CD4-positive, alpha-beta T cell (primary cell): ENCODE measurements at regions not wholly inside any gene's neighbourhood (a gene's known extent, or its start where the extent isn't known, plus 50 kb on each side); places are given as distances from the start of the nearest gene placed in this dataset.

Experiments
- ATAC-seq: fragments of 200-7000 bp; cut with Tn5 transposase; one replicate; pipeline ENCODE4 v1.10.0; 2022; ENCODE audit warnings: mild to moderate bottlenecking; ENCODE audit not compliant: poor library complexity
- CTCF ChIA-PET: fragments of 350-600 bp; sonication (Branson Sonifier 250); formaldehyde crosslinking; loops from one replicate; lab custom pipeline; 2021; ENCODE audit warnings: antibody characterized with exemption, inconsistent platforms; lab: Charles Lee
- POLR2A ChIA-PET: fragments of 350-600 bp; sonication (Branson Sonifier 250); formaldehyde crosslinking; loops from one replicate; lab custom pipeline; 2021; ENCODE audit warnings: antibody characterized with exemption, inconsistent platforms; lab: Charles Lee
- DNase-seq, 14 experiments: peaks; one replicate each; pipeline ENCODE4 v3.0.0-alpha.2; 2013 to 2020; ENCODE audit warnings: mixed read lengths in 2 of 14
- H3K27ac ChIP-seq, 2 donors: one replicate each; pipeline versions ENCODE4 v1.5.1 to v1.7.0; 2013; ENCODE audit warnings: low read length in 2 of 2, low read depth in 1 of 2, mild to moderate bottlenecking in 1 of 2
- H3K27me3 ChIP-seq, 2 experiments: 1 replicate in 1 of 2; 2 replicates in 1 of 2; pipeline versions ENCODE4 v1.6.1 to v1.7.0; 2013; ENCODE audit warnings: low read length in 2 of 2, control low read depth in 1 of 2, mild to moderate bottlenecking in 1 of 2, moderate library complexity in 1 of 2; ENCODE audit not compliant: insufficient read depth in 2 of 2, control insufficient read depth in 1 of 2
- H3K36me3 ChIP-seq: one replicate; pipeline ENCODE4 v1.6.1; 2013; ENCODE audit warnings: low read length, control low read depth; ENCODE audit not compliant: insufficient read depth
- H3K4me1 ChIP-seq: one replicate; pipeline ENCODE4 v1.6.1; 2013; ENCODE audit warnings: low read length, control low read depth; ENCODE audit not compliant: insufficient read depth
- H3K4me3 ChIP-seq: one replicate; pipeline ENCODE4 v1.5.1; 2013; ENCODE audit warnings: mild to moderate bottlenecking, low read length, moderate library complexity
- H3K9me3 ChIP-seq, 2 experiments: 1 replicate in 1 of 2; 2 replicates in 1 of 2; pipeline versions ENCODE4 v1.6.1 to v1.7.0; 2013; ENCODE audit warnings: low read length in 2 of 2, mild to moderate bottlenecking in 2 of 2, control low read depth in 1 of 2, moderate library complexity in 1 of 2; ENCODE audit not compliant: control insufficient read depth in 1 of 2, insufficient read depth in 1 of 2
- H3K27ac Mint-ChIP-seq: one replicate; pipeline ENCODE4 v1.8.0; 2020; ENCODE audit warnings: mixed read lengths
- H3K27me3 Mint-ChIP-seq: one replicate; pipeline ENCODE4 v1.8.0; 2021; ENCODE audit warnings: mixed read lengths
- H3K36me3 Mint-ChIP-seq: one replicate; pipeline ENCODE4 v1.8.0; 2021; ENCODE audit warnings: low read depth, mixed read lengths
- H3K4me1 Mint-ChIP-seq: one replicate; pipeline ENCODE4 v1.8.0; 2021; ENCODE audit warnings: low read depth, mixed read lengths
- H3K4me3 Mint-ChIP-seq: one replicate; pipeline ENCODE4 v1.8.0; 2020; ENCODE audit warnings: mild to moderate bottlenecking, mixed read lengths
- H3K9me3 Mint-ChIP-seq: one replicate; pipeline ENCODE4 v1.8.0; 2020; ENCODE audit warnings: mixed read lengths
- intact Hi-C, 2 experiments: fragments of 100-400 bp; cut with DNase I in 1 of 2; cut with micrococcal nuclease in 1 of 2; formaldehyde crosslinking; loops; one replicate each; pipeline versions ENCODE4 v1.15.1 to v1.9.0; 2023 to 2025; cut with DNase I, micrococcal nuclease
- TF ChIP-seq, protein P1 (sequence below): fragments of 200-600 bp; IDR thresholded peaks from one replicate; pipeline ENCODE4 v1.8.0; 2022; ENCODE audit warnings: antibody characterized with exemption, mild to moderate bottlenecking

DNA sequence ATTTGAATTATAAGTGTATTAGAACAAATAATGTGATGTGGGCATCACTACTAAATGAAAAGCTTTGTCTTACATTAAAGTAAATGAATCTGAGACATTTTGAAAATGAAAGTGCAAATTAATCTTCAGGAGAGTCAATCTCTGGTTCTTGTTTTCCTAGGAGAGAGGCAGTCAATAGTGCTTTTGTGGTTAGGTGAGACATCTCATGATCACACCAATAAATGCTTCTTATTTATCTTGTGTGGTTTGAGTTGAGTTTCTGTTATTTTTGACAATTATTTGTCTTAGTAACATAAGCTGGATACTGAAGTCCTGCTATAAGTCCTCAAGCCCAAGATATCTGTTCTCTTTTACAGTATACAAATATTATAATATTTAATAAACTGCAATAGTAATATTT is 1378.0 kb upstream of the PCDH9 start:
- H3K4me3 Mint-ChIP-seq = no peak overlapping the region
- intact Hi-C loops = no loop called here
- TF ChIP-seq, protein P1, sequence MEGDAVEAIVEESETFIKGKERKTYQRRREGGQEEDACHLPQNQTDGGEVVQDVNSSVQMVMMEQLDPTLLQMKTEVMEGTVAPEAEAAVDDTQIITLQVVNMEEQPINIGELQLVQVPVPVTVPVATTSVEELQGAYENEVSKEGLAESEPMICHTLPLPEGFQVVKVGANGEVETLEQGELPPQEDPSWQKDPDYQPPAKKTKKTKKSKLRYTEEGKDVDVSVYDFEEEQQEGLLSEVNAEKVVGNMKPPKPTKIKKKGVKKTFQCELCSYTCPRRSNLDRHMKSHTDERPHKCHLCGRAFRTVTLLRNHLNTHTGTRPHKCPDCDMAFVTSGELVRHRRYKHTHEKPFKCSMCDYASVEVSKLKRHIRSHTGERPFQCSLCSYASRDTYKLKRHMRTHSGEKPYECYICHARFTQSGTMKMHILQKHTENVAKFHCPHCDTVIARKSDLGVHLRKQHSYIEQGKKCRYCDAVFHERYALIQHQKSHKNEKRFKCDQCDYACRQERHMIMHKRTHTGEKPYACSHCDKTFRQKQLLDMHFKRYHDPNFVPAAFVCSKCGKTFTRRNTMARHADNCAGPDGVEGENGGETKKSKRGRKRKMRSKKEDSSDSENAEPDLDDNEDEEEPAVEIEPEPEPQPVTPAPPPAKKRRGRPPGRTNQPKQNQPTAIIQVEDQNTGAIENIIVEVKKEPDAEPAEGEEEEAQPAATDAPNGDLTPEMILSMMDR = no peak

DNA sequence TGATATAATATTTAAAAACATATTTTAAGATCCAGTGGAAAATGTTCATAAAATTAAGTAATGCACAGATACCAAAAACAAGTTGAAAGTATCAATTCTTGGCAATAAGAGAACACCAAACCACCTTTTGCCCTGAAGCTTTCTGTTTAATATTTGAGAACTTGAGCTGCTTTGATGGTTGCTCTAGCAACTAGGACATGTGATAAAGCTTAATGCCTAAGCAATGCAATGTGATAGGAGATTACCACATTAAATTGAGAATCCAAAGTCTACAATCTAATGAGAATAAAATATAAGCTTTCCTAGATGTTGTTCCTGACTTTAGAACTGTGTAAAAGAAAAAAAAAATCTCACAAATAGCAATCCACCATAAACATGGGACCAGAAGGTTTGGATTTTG is 1367.5 kb upstream of the PCDH9 start:
- H3K27ac ChIP-seq = no peak overlapping the region
- H3K4me1 ChIP-seq = no peaks in the 10 kb centered on the region
- H3K36me3 ChIP-seq = no peaks in the 10 kb centered on the region
- Mint-ChIP-seq H3K27me3 (no peaks in the 10 kb centered on the region), H3K36me3 (no peaks in the 10 kb centered on the region), H3K27ac (no peak overlapping the region), H3K4me1 (no peaks in the 10 kb centered on the region), H3K4me3 (no peak overlapping the region), H3K9me3 (peaks cover 3% of the 10 kb centered on the region)
- ATAC-seq (no peak), DNase-seq (no peak)
- peaks cover 0 to 4% of the 10 kb centered on the region in 2 experiments for H3K9me3 ChIP-seq
- H3K4me3 ChIP-seq = no peak overlapping the region
- intact Hi-C loops = no loop called here
- POLR2A ChIA-PET = no interaction called here
- CTCF ChIA-PET = no interaction called here
- no peaks in the 10 kb centered on the region for H3K27me3 ChIP-seq
- TF ChIP-seq, protein P1 = no peak

More for the DNA sequence above, 1378.0 kb upstream of the PCDH9 start:
- Mint-ChIP-seq H3K27me3 (no peaks in the 10 kb centered on the region), H3K4me1 (no peaks in the 10 kb centered on the region), H3K9me3 (no peaks in the 10 kb centered on the region), H3K27ac (no peak overlapping the region), H3K36me3 (no peaks in the 10 kb centered on the region)
- no peaks in the 10 kb centered on the region for H3K9me3 ChIP-seq
- no peak overlapping the region for H3K4me3 ChIP-seq
- no peaks in the 10 kb centered on the region for H3K27me3 ChIP-seq
- no peak for DNase-seq
- H3K36me3 ChIP-seq = no peaks in the 10 kb centered on the region
- H3K4me1 ChIP-seq = no peaks in the 10 kb centered on the region
- ChIA-PET CTCF (no interaction called here), POLR2A (no interaction called here)
- ATAC-seq = no peak
- no peak overlapping the region for H3K27ac ChIP-seq

DNA sequence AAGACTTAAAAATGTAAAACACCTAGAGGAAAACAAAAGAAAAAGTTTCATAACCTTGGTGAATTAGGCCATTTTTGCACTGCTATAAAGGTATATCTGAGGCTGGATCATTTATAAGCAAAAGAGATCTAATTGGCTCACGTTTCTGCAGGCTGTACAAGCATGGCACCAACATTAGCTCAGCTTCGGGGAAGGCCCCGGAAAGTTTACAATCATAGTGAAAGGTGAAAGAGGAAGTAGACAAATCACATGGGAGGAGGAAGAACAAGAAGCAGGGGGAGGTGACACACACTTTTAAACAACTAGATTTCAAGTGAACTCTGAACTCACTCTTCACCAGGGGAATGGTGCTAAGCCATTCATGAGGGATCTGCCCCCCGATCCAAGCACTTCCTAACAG is 1358.5 kb upstream of the PCDH9 start:
- Histone ChIP-seq H3K27ac (no peak overlapping the region), H3K4me1 (no peaks in the 10 kb centered on the region), H3K27me3 (no peaks in the 10 kb centered on the region), H3K9me3 (peaks cover 0 to 5% of the 10 kb centered on the region in 2 experiments), H3K4me3 (no peak overlapping the region), H3K36me3 (no peaks in the 10 kb centered on the region)
- H3K4me3 Mint-ChIP-seq = no peak overlapping the region
- H3K27ac Mint-ChIP-seq = no peak overlapping the region
- H3K27me3 Mint-ChIP-seq = no peaks in the 10 kb centered on the region
- intact Hi-C loops = no loop called here
- peaks cover 5% of the 10 kb centered on the region for H3K9me3 Mint-ChIP-seq
- no peaks in the 10 kb centered on the region for H3K36me3 Mint-ChIP-seq
- TF ChIP-seq, protein P1 = no peak
- DNase-seq = no peak
- no peak for ATAC-seq
- ChIA-PET CTCF (no interaction called here), POLR2A (no interaction called here)
- H3K4me1 Mint-ChIP-seq = no peaks in the 10 kb centered on the region
